ENCODE measurements at regions not wholly inside any gene's neighbourhood (a gene's known extent, or its start where the extent isn't known, plus 50 kb on each side); places are given as distances from the start of the nearest gene placed in this dataset.
A peak's percentile ranks its signal among the peaks of the same experiment; 100 is the strongest.

DNA sequence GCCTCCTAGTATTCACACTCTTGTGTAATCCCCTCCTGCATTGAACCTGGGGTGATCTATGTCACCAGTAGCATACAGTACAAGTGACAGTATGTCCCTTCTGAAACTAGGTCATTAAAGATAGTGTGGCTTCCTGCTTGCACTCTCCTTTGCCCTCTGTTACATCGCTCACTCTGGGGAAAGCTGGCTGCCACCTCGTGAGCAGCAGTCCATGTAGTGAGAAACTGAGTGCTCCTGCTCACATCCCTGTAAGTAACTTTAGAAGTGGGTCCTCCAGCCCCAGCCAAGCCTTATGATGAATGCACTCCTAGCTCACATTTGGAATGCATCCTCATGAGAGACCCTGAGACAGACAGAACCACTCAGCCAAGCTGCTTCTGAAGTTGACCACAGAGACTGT is 89.8 kb upstream of the TNIP3 start:
- DNase-seq (ENCODE audit: low read depth in 1 of 2, low spot score in 1 of 2) = no peak
- no peaks in the 10 kb centered on the region; the same call in 2 of the 3 replicates for H3K4me1 ChIP-seq
- no peaks in the 10 kb centered on the region for H3K9me3 ChIP-seq
- no peak for FAIRE-seq
- H3K27ac ChIP-seq = no peak overlapping the region
- no peak overlapping the region for H3K4me3 ChIP-seq
- no CpG with 5 or more reads among the region's 2 CpGs for whole genome bisulfite sequencing (ENCODE audit: missing lambda C conversion rate)
- no peak overlapping the region for H3K4me2 ChIP-seq
- TF ChIP-seq HOXB13 (CRISPR knock-in tag; IDR thresholded peaks at IDR 0.05; ENCODE audit: low read depth) (no peak), FOSB (CRISPR knock-in tag; IDR thresholded peaks at IDR 0.05) (no peak), ZFP36 (IDR thresholded peaks at IDR 0.05; ENCODE audit: borderline replicate concordance, partially characterized antibody) (no peak)
- ChIA-PET CTCF (interaction anchor here (0.7 to 1.2 kb wide), 3 partner anchors 10 to 1363 kb away, joined by 4 read pairs; no protein-coding TSS in a partner anchor), POLR2A (no interaction called here)
- no peak for ATAC-seq

DNA sequence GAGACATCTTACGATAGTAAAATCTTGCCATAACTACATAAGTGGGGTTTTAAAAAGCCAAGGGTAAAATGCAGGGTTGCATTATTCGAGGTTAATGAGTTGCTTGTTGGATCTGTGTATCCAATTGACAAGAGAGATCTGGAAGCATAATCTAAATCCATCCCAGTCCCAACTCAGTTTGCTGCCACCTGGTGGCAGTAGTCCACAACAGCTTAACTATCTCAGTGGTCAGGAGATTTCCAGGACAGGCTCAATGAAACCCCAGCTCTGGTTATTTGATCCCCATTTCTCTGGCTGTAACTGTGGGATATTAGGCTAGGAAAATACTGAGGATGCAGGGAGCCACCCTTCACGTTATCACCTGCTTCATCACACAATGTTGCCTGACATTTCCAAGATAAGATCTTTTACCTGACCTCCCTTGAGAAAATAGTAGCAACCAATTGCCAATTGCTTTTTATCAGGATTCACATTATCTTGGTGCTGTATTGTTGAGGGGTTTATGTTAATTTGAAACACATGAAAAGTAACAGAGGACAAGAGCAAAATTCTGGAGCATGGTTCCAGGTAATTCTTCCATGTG is 88.2 kb upstream of the TNIP3 start:
- ATAC-seq = peak; percentile 87 to 93
- Histone ChIP-seq H3K27ac (no peak overlapping the region), H3K4me3 (no peak overlapping the region), H3K9me3 (no peaks in the 10 kb centered on the region), H3K4me2 (no peak overlapping the region), H3K4me1 (no peaks in the 10 kb centered on the region; the same call in 2 of the 3 replicates)
- ChIA-PET CTCF (interaction anchor here (0.8 to 1.5 kb wide), 4 partner anchors 11 to 1097 kb away, joined by 3 to 6 read pairs (median 4); no protein-coding TSS in a partner anchor), POLR2A (no interaction called here)
- no peak for FAIRE-seq
- TF ChIP-seq, protein P1, sequence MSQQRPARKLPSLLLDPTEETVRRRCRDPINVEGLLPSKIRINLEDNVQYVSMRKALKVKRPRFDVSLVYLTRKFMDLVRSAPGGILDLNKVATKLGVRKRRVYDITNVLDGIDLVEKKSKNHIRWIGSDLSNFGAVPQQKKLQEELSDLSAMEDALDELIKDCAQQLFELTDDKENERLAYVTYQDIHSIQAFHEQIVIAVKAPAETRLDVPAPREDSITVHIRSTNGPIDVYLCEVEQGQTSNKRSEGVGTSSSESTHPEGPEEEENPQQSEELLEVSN (IDR thresholded peaks at IDR 0.05; ENCODE audit: borderline replicate concordance, low read depth) = no peak
- TF ChIP-seq, protein P2, sequence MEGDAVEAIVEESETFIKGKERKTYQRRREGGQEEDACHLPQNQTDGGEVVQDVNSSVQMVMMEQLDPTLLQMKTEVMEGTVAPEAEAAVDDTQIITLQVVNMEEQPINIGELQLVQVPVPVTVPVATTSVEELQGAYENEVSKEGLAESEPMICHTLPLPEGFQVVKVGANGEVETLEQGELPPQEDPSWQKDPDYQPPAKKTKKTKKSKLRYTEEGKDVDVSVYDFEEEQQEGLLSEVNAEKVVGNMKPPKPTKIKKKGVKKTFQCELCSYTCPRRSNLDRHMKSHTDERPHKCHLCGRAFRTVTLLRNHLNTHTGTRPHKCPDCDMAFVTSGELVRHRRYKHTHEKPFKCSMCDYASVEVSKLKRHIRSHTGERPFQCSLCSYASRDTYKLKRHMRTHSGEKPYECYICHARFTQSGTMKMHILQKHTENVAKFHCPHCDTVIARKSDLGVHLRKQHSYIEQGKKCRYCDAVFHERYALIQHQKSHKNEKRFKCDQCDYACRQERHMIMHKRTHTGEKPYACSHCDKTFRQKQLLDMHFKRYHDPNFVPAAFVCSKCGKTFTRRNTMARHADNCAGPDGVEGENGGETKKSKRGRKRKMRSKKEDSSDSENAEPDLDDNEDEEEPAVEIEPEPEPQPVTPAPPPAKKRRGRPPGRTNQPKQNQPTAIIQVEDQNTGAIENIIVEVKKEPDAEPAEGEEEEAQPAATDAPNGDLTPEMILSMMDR (IDR thresholded peaks at IDR 0.05) = peak; percentile 68
- TF ChIP-seq RAD21 (conservative IDR thresholded peaks at IDR 0.05 in 1 of 2, IDR thresholded peaks at IDR 0.05 in 1 of 2) = peak; percentile 42 to 47; a peak in 4 of 5 replicates
- peak; percentile 73 for TF ChIP-seq SMC3 (IDR thresholded peaks at IDR 0.05)
- no peak for TF ChIP-seq JUN (IDR thresholded peaks at IDR 0.05)
- TF ChIP-seq BHLHE40 (IDR thresholded peaks at IDR 0.05; ENCODE audit: low read depth, low read length) = no peak
- peak; percentile 41 to 60 for DNase-seq (ENCODE audit: low read depth in 1 of 2, low spot score in 1 of 2)
- 2% methylated on average over 3 of the region's 3 CpGs for WGBS (ENCODE audit: missing lambda C conversion rate)

GRCh38 chr4:121248747-121249146 is 84.6 kb upstream of the TNIP3 start:
- FAIRE-seq (no peak), DNase-seq (ENCODE audit: low read depth in 1 of 2, low spot score in 1 of 2) (no peak), ATAC-seq (no peak)
- CTCF ChIA-PET = interaction anchor here (0.9 kb wide), 1 partner anchor 57 kb away, joined by 4 read pairs; no protein-coding TSS in a partner anchor
- Histone ChIP-seq H3K27ac (no peak overlapping the region), H3K4me3 (no peak overlapping the region), H3K4me1 (no peaks in the 10 kb centered on the region), H3K9me3 (no peaks in the 10 kb centered on the region), H3K4me2 (no peak overlapping the region)
- 58% methylated on average over 2 of the region's 2 CpGs for WGBS (ENCODE audit: missing lambda C conversion rate)
- TF ChIP-seq BHLHE40 (IDR thresholded peaks at IDR 0.05; ENCODE audit: low read depth, low read length) (no peak), SMC3 (IDR thresholded peaks at IDR 0.05) (no peak), PHF8 (IDR thresholded peaks at IDR 0.05; ENCODE audit: borderline replicate concordance, low read depth) (no peak)
- TF ChIP-seq, protein P3, sequence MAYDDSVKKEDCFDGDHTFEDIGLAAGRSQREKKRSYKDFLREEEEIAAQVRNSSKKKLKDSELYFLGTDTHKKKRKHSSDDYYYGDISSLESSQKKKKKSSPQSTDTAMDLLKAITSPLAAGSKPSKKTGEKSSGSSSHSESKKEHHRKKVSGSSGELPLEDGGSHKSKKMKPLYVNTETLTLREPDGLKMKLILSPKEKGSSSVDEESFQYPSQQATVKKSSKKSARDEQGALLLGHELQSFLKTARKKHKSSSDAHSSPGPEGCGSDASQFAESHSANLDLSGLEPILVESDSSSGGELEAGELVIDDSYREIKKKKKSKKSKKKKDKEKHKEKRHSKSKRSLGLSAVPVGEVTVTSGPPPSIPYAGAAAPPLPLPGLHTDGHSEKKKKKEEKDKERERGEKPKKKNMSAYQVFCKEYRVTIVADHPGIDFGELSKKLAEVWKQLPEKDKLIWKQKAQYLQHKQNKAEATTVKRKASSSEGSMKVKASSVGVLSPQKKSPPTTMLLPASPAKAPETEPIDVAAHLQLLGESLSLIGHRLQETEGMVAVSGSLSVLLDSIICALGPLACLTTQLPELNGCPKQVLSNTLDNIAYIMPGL (CRISPR knock-in tag; IDR thresholded peaks at IDR 0.05; ENCODE audit: borderline replicate concordance) = no peak
- TF ChIP-seq, protein P4, sequence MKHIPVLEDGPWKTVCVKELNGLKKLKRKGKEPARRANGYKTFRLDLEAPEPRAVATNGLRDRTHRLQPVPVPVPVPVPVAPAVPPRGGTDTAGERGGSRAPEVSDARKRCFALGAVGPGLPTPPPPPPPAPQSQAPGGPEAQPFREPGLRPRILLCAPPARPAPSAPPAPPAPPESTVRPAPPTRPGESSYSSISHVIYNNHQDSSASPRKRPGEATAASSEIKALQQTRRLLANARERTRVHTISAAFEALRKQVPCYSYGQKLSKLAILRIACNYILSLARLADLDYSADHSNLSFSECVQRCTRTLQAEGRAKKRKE (CRISPR knock-in tag; IDR thresholded peaks at IDR 0.05; ENCODE audit: low read depth) = no peak
- TF ChIP-seq, protein P5, sequence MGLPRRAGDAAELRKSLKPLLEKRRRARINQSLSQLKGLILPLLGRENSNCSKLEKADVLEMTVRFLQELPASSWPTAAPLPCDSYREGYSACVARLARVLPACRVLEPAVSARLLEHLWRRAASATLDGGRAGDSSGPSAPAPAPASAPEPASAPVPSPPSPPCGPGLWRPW (IDR thresholded peaks at IDR 0.05) = no peak
- POLR2A ChIA-PET = no interaction called here

Data from A549 (cell line).